RCC 7860 (cell line): ENCODE measurements at regions not wholly inside any gene's neighbourhood (a gene's known extent, or its start where the extent isn't known, plus 50 kb on each side); places are given as distances from the start of the nearest gene placed in this dataset.
A peak's percentile ranks its signal among the peaks of the same experiment; 100 is the strongest.
"Not testable (repeated sequence)": the region's sequence is repeated elsewhere in the genome, so short reads cannot be mapped to it uniquely, and the experiment has no call there.

Source experiments
- DNase-seq: peaks from one replicate; pipeline ENCODE4 v3.0.0-alpha.2; 2015; ENCODE audit warnings: low spot score
- FAIRE-seq: peaks from 2 replicates; lab custom pipeline; 2012; peaks lifted over from hg19 to GRCh38; lab: Jason Lieb, UNC

GRCh38 chr20:59490196-59491004 is 113.9 kb upstream of the PHACTR3 start:
- DNase-seq, FAIRE-seq: not testable (repeated sequence)

GRCh38 chr20:59491884-59492283 is 112.5 kb upstream of the PHACTR3 start:
- no peak for DNase-seq
- FAIRE-seq = no peak

GRCh38 chr20:59493926-59494325 is 110.4 kb upstream of the PHACTR3 start:
- FAIRE-seq = no peak

GRCh38 chr20:59495166-59495565 is 109.2 kb upstream of the PHACTR3 start:
- no peak for DNase-seq
- FAIRE-seq = no peak

More at GRCh38 chr20:59493926-59494325, 110.4 kb upstream of the PHACTR3 start:
- no peak for DNase-seq

DNA sequence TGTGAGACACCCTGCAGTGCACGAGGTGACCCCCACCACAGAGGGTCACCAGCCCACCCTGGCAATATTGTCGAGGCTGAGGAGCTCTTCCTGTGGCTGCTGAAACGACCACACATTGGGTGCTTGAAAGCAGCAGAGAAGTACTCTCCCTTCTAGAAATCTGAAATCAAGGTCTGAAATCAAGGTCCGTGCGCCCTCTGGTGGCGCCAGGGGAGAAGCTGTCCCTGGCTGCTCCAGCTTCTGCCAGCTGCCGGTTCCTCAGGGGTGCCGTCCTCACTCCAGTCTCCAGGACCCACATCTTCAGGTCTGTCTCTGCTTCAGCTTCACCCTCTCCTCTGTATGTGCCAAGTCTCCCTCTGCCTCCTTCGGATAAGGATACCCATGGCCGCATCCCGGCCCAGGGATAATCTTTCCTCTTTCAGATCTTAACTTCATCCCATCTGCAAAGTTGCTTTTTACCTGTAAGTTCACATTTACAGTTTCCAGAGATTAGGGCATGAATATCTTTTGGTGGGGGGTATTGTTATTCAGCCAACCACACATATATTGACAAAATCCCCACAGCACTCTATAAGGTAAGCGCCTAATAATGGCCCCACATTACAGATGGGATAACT is 108.3 kb upstream of the PHACTR3 start:
- peak; percentile 34 for DNase-seq
- FAIRE-seq = no peak

- DNase-seq (no peak), FAIRE-seq (no peak)
Observed at GRCh38 chr20:59498291-59498690, 106.0 kb upstream of the PHACTR3 start.

DNA sequence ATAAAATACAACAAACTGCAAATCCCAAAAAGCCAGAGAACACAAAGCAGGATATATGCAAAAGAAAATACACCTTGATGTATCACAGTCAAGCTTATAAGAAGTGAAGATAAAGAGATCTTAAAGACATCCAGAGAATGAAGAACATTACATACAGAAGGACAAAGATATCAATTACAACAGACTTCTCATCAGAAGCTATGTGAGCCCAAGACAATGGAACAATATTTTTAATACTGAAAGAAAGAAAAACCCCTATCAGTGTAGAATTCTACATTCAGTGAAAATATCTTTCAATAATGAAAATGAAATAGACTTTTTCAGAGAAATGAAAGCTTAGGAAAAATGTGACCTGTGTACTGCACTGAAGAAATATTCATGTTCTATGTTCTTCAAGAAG is 104.5 kb upstream of the PHACTR3 start:
- DNase-seq = no peak
- no peak for FAIRE-seq

GRCh38 chr20:59508729-59509128 is 95.6 kb upstream of the PHACTR3 start:
- no peak for DNase-seq
- no peak for FAIRE-seq

GRCh38 chr20:59512651-59513050 is 91.7 kb upstream of the PHACTR3 start:
- DNase-seq (no peak), FAIRE-seq (no peak)

- FAIRE-seq (no peak), DNase-seq (no peak)
Observed at GRCh38 chr20:59514554-59514953, 89.8 kb upstream of the PHACTR3 start.

- FAIRE-seq (peak; percentile 10), DNase-seq (peak; percentile 21)
Observed at GRCh38 chr20:59515013-59515905, 89.1 kb upstream of the PHACTR3 start.

DNA sequence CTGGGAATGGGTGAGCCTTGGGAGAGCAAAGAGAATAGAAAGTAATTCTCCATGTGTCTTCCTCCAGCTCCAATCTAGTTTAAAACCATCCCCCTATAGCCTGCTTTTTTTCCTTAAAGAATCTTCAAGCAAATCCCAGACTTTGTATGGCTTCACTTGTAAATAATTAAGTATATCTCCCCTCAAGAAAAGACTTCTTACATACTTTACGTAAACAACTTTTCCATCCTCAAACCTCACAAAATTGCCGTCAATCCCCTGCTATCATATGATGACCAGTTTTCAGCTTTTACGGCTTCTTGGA is 88.5 kb upstream of the PHACTR3 start:
- FAIRE-seq (no peak), DNase-seq (no peak)

DNA sequence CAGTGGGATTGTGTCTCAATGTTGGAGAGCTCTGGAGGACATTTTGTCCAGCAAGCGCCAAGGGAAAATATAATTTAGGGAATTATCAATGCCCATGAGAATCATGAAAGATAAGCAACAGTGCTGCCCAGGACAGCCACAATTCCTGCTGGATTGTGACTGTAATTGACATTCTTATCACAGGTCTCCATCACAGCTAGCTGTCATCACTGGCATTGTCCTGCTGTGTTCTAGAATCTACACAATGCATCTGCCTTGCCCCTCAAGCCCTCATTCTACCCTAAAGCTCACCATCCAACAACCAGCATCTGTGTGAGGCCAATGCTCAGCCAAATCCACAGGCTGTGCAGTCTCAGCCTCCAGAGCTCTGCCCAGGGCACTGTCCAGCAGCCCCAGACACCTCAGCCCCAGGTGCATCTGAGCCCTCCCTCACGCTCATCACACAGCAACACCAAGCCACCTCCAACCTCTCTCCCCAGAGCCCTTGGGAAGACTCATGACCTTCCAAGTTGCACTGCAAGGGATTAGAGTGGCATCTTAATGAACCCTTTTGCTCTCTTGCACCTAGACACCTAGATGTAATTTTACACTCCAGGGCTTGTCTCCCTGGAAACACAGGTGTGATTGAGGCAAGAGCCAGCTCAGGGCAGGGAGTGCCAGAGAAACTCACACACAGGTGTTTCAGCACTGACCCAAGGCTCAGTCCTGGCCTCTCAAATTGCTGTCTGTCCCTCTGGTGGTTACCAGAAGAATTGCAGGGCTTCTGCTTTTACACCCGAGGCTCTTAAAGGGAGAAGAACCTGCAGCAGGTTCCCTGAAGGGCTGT is 85.2 kb upstream of the PHACTR3 start:
- no peak for FAIRE-seq
- peak; percentile 38 for DNase-seq

- FAIRE-seq = no peak
- DNase-seq = no peak
Observed at GRCh38 chr20:59519707-59520014, 84.7 kb upstream of the PHACTR3 start.

- DNase-seq (no peak), FAIRE-seq (no peak)
Observed at GRCh38 chr20:59520814-59521213, 83.5 kb upstream of the PHACTR3 start.

DNA sequence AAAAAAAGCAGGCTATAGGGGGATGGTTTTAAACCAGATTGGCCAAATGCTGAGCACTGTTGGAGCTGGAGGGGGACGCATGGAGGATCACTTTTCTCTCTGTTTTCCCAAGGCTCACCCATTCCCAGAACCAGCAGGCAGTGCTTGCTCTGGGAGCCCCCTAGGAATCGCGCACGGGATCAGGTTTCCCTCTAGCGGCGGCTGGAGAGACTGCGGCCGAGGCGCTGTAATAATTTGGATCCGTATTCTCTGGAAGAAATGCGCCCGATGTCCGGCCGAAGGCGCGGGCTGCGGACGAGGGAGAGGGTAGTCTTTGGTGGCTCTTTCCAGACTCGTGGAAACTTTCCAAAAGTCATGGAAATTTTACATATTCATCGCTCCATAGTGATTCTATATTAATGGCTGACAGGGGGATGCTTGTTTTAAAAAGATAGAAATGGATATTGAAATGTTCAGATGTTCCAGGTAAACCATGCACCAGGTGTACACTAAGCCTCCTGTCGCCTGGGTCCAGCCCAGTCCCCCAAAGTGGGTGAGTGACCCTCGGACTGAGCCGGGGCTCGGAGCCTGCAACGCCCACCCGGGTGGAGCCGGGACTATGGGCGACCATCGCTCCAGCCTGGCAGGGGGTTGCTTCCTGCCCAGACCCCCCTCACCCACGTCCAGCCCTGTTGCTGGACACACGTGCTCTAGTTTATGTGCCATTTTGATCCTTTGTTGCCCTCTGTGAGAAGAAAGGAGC is 78.7 kb upstream of the PHACTR3 start:
- peak; percentile 29 for DNase-seq

DNA sequence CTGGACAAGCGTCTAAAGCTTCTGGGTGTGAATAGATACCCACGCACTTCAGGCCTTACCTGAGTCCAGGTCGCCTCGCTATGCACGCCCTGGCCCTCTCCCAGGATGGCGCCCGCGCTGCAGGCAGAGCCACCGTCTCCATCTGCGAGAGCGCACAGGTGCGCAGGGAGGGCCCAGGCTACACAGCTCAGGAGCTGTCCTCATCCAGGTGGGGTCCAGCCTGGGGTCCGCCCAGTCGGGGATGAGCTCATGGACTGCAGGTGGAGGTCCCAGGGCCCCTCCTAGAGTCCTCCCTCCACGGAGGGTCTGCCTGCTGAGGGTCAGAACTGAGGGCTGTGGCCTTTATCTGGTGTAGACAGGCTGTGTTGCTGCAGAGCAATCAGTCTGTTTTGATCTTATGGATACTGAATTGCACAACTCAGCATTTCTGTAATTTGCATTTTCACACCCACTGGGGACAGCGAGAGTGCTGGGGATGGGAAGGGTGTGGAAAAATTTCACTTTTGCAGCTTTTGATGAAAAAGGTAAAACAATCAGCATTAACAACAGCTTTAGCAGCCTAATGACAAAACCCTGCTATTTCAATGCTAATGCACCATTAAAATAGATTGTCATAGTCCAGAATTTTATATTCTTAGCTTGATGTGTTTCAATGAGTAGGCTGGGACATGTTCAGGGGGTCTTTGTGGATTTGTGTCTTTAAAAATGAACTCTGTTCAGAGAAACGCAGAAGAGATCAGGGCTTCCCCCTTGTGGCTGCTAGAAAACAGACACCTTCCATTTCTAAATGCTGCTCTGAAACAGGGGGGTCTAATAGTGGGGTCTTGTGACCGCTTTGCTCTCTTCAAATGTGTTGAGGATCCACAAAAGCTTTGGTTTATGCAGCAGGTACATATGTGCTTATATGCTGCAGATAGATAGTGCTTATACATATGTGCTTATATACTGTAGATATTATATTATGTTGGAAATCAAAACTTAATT is 77.8 kb upstream of the PHACTR3 start:
- DNase-seq (no peak), FAIRE-seq (no peak)

More for the DNA sequence above, 78.7 kb upstream of the PHACTR3 start:
- no peak for FAIRE-seq

GRCh38 chr20:59530782-59531181 is 73.6 kb upstream of the PHACTR3 start:
- DNase-seq = no peak
- FAIRE-seq = no peak

DNA sequence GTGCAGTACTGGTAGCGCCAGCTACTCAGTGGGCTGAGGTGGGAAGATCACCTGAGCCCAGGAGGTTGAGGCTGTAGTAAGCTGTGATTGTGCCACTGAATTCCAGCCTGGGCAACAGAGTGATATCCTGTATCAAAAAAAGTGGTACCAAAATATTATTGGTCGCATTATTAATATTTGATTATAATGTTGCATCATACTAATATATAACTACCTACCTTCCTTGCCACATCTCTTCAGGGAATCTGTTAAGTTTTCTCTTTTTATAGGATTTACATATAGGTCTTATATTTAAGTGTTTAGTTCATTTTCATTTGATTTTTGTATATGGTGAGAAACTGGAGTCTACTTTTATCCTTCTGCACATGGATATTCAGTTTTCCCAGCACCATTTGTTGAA is 66.3 kb upstream of the PHACTR3 start:
- FAIRE-seq (no peak), DNase-seq (no peak)
